Gastroesophageal sphincter (tissue), 3 donors: ENCODE measurements at regions not wholly inside any gene's neighbourhood (a gene's known extent, or its start where the extent isn't known, plus 50 kb on each side); places are given as distances from the start of the nearest gene placed in this dataset.

Source experiments
- CTCF ChIP-seq, 4 experiments: fragments of 200-600 bp in 2 of 4; fragments of 450-650 bp in 2 of 4; sonication (generic) in 1 of 4; IDR thresholded peaks; one replicate each; pipeline ENCODE4 v1.5.1; 2017 to 2019; ENCODE audit warnings: antibody characterized with exemption in 4 of 4, mild to moderate bottlenecking in 2 of 4, moderate library complexity in 2 of 4
- EP300 ChIP-seq: sonication (generic); formaldehyde crosslinking; IDR thresholded peaks from one replicate; pipeline ENCODE4 v1.6.1; 2017; ENCODE audit warnings: antibody characterized with exemption, mild to moderate bottlenecking
- POLR2A ChIP-seq, 2 donors: fragments of 450-650 bp; IDR thresholded peaks; one replicate each; pipeline ENCODE4 v1.6.1; 2017; ENCODE audit warnings: antibody characterized with exemption in 2 of 2, mild to moderate bottlenecking in 2 of 2, moderate library complexity in 1 of 2

GRCh38 chr5:135711911-135712310 is 122.6 kb upstream of the SLC25A48 start:
- TF ChIP-seq CTCF (IDR thresholded peaks at IDR 0.05) (no peak), POLR2A (IDR thresholded peaks at IDR 0.05) (no peak), EP300 (no peak)
